Nucleus accumbens (tissue), 56 donors: ENCODE measurements at regions not wholly inside any gene's neighbourhood (a gene's known extent, or its start where the extent isn't known, plus 50 kb on each side); places are given as distances from the start of the nearest gene placed in this dataset.

Experiments
- DNase-seq, 56 donors: peaks; one replicate each; lab custom pipeline; 2025; lab: John Stamatoyannopoulos, UW

GRCh38 chr16:54426553-54426849, 139.9 kb upstream of the IRX3 start:
- DNase-seq: no peak

- peak in 1 of 56 donors; percentile 37 for DNase-seq
Measured at GRCh38 chr16:54425681-54426552, 139.3 kb upstream of the IRX3 start.

GRCh38 chr16:54425068-54425467, 138.5 kb upstream of the IRX3 start:
- no peak for DNase-seq

- no peak for DNase-seq
Measured at GRCh38 chr16:54424043-54424451, 137.5 kb upstream of the IRX3 start.

GRCh38 chr16:54422569-54422978, 136.0 kb upstream of the IRX3 start:
- DNase-seq: no peak

GRCh38 chr16:54422159-54422558, 135.6 kb upstream of the IRX3 start:
- no peak for DNase-seq

GRCh38 chr16:54421220-54421619, 134.6 kb upstream of the IRX3 start:
- DNase-seq: no peak

- DNase-seq: no peak
Measured at GRCh38 chr16:54418903-54419302, 132.3 kb upstream of the IRX3 start.

GRCh38 chr16:54417384-54417783, 130.8 kb upstream of the IRX3 start:
- no peak for DNase-seq

GRCh38 chr16:54414671-54415070, 128.1 kb upstream of the IRX3 start:
- DNase-seq: no peak

GRCh38 chr16:54412777-54413455, 126.3 kb upstream of the IRX3 start:
- peak in 2 of 56 donors; percentile 6 to 36 for DNase-seq

- no peak for DNase-seq
Measured at GRCh38 chr16:54412037-54412436, 125.5 kb upstream of the IRX3 start.

- DNase-seq: no peak
Measured at GRCh38 chr16:54411544-54411943, 125.0 kb upstream of the IRX3 start.

- no peak for DNase-seq
Measured at GRCh38 chr16:54409982-54410381, 123.4 kb upstream of the IRX3 start.

GRCh38 chr16:54407596-54407995, 121.0 kb upstream of the IRX3 start:
- no peak for DNase-seq

GRCh38 chr16:54405478-54405877, 118.9 kb upstream of the IRX3 start:
- DNase-seq: no peak

- no peak for DNase-seq
Measured at GRCh38 chr16:54403580-54403979, 117.0 kb upstream of the IRX3 start.

GRCh38 chr16:54402873-54403272, 116.3 kb upstream of the IRX3 start:
- no peak for DNase-seq

- DNase-seq: no peak
Measured at GRCh38 chr16:54402270-54402669, 115.7 kb upstream of the IRX3 start.

GRCh38 chr16:54400261-54400660, 113.7 kb upstream of the IRX3 start:
- DNase-seq: no peak

- DNase-seq: no peak
Measured at GRCh38 chr16:54398986-54399385, 112.4 kb upstream of the IRX3 start.

- no peak for DNase-seq
Measured at GRCh38 chr16:54397838-54398237, 111.3 kb upstream of the IRX3 start.
